ENCODE measurements at regions not wholly inside any gene's neighbourhood (a gene's known extent, or its start where the extent isn't known, plus 50 kb on each side); places are given as distances from the start of the nearest gene placed in this dataset.
A peak's percentile ranks its signal among the peaks of the same experiment; 100 is the strongest.

DNA sequence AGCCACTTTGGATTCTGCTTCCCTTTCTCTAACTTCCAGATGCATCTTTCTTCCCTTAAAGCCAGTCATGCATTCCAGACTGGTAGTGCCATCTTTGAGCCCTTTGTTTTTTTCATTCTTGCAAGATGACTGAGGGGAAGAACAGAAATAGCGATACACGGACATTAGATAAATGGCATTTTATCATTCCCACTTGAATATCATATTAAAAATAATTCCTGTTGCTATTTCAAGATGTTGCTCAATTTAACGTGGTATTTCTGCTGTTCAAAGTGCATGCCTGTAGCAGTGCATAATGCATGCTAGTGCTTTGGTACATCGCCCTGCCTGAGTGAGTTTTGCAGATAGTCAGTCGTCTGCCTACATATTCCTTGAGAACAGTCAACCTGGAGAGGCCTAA lies 140.6 kb upstream of the FRY start:
- H3K27me3 ChIP-seq (ENCODE audit: control insufficient read depth, insufficient read depth, low read length), result no peaks in the 10 kb centered on the region
- H3K36me3 ChIP-seq (ENCODE audit: control insufficient read depth, insufficient read depth, low read length), result no peaks in the 10 kb centered on the region
- no peak overlapping the region for H3K4me3 ChIP-seq (ENCODE audit: low read depth, low read length)
- DNase-seq (ENCODE audit: low read depth), result no peak
- POLR2A ChIA-PET, result no interaction called here
- TF ChIP-seq, protein P1, sequence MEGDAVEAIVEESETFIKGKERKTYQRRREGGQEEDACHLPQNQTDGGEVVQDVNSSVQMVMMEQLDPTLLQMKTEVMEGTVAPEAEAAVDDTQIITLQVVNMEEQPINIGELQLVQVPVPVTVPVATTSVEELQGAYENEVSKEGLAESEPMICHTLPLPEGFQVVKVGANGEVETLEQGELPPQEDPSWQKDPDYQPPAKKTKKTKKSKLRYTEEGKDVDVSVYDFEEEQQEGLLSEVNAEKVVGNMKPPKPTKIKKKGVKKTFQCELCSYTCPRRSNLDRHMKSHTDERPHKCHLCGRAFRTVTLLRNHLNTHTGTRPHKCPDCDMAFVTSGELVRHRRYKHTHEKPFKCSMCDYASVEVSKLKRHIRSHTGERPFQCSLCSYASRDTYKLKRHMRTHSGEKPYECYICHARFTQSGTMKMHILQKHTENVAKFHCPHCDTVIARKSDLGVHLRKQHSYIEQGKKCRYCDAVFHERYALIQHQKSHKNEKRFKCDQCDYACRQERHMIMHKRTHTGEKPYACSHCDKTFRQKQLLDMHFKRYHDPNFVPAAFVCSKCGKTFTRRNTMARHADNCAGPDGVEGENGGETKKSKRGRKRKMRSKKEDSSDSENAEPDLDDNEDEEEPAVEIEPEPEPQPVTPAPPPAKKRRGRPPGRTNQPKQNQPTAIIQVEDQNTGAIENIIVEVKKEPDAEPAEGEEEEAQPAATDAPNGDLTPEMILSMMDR (IDR thresholded peaks at IDR 0.05; ENCODE audit: insufficient read depth, low read depth, low read length), result no peak
- CTCF ChIA-PET, result no interaction called here

DNA sequence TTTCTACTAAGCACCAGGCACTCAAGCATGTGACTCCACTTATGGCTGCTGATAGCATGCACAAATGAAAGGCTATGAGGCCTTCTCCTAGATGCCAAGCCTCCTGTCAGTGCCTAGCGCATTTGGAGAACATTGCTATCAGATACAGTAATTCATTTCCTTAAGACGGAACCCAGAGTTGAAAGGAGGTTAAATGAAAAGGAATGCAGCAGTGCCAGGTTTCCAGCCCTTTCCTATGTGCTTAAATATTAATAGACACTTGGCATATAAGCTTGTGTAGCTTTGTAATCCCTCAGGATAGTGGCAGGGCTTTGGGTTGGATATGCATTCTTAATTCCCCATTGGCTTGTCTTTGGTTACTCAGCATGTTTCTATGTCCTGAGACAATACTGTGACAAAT lies 140.1 kb upstream of the FRY start:
- H3K4me3 ChIP-seq (ENCODE audit: low read depth, low read length), result no peak overlapping the region
- ChIA-PET CTCF (no interaction called here), POLR2A (no interaction called here)
- no peaks in the 10 kb centered on the region for H3K27me3 ChIP-seq (ENCODE audit: control insufficient read depth, insufficient read depth, low read length)
- H3K36me3 ChIP-seq (ENCODE audit: control insufficient read depth, insufficient read depth, low read length), result no peaks in the 10 kb centered on the region
- DNase-seq (ENCODE audit: low read depth), result no peak
- TF ChIP-seq, protein P1 (IDR thresholded peaks at IDR 0.05; ENCODE audit: insufficient read depth, low read depth, low read length), result no peak

- H3K4me3 ChIP-seq (ENCODE audit: low read depth, low read length), result no peak overlapping the region
Observed at GRCh38 chr13:31894931-31895330, 136.6 kb upstream of the FRY start.

GRCh38 chr13:31895691-31896090 lies 135.9 kb upstream of the FRY start:
- ChIA-PET CTCF (interaction anchor here (1.5 to 2.1 kb wide), 2 partner anchors 13 to 685 kb away, joined by 3 to 12 read pairs; no protein-coding TSS in a partner anchor), POLR2A (interaction anchor here (0.9 kb wide), 1 partner anchor 8 kb away, joined by 5 read pairs; no protein-coding TSS in a partner anchor)
- TF ChIP-seq, protein P1 (IDR thresholded peaks at IDR 0.05; ENCODE audit: insufficient read depth, low read depth, low read length), result no peak
- Histone ChIP-seq H3K27me3 (ENCODE audit: control insufficient read depth, insufficient read depth, low read length) (no peaks in the 10 kb centered on the region), H3K36me3 (ENCODE audit: control insufficient read depth, insufficient read depth, low read length) (no peaks in the 10 kb centered on the region), H3K4me3 (ENCODE audit: low read depth, low read length) (no peak overlapping the region)
- DNase-seq (ENCODE audit: low read depth), result no peak

More at GRCh38 chr13:31894931-31895330, 136.6 kb upstream of the FRY start:
- ChIA-PET CTCF (interaction anchor here (1.5 kb wide), 1 partner anchor 686 kb away, joined by 3 read pairs; no protein-coding TSS in a partner anchor), POLR2A (no interaction called here)
- Histone ChIP-seq H3K36me3 (ENCODE audit: control insufficient read depth, insufficient read depth, low read length) (no peaks in the 10 kb centered on the region), H3K27me3 (ENCODE audit: control insufficient read depth, insufficient read depth, low read length) (no peaks in the 10 kb centered on the region)
- TF ChIP-seq, protein P1 (IDR thresholded peaks at IDR 0.05; ENCODE audit: insufficient read depth, low read depth, low read length), result no peak
- no peak for DNase-seq (ENCODE audit: low read depth)

DNA sequence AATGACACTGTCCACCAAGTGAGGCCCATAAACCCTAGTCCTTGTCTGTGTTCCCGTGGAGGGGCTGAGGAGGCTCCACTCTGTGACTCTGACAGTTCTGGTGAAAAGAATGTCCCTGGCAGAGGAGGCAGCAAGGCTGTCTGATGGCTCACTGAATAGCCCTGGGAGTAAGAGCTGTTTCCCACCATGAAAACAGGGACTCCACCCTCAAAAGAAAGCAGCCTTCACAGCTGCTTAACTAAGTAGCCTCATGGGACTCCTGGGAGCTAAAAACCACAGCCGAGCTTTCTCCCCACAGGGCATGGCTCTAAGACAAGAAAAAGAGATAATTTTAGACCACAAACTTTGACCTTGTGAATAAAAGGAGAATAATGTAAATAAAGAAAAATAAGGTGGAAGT lies 135.1 kb upstream of the FRY start:
- H3K27me3 ChIP-seq (ENCODE audit: control insufficient read depth, insufficient read depth, low read length), result no peaks in the 10 kb centered on the region
- ChIA-PET CTCF (interaction anchor here (0.7 to 2.1 kb wide), 4 partner anchors 9 to 685 kb away, joined by 3 to 12 read pairs (median 3); no protein-coding TSS in a partner anchor), POLR2A (interaction anchor here (0.5 to 0.9 kb wide), 2 partner anchors 9 to 114 kb away, joined by 3 to 5 read pairs; no protein-coding TSS in a partner anchor)
- no peak overlapping the region for H3K4me3 ChIP-seq (ENCODE audit: low read depth, low read length)
- no peaks in the 10 kb centered on the region for H3K36me3 ChIP-seq (ENCODE audit: control insufficient read depth, insufficient read depth, low read length)
- peak; percentile 84 for DNase-seq (ENCODE audit: low read depth)
- TF ChIP-seq, protein P1 (IDR thresholded peaks at IDR 0.05; ENCODE audit: insufficient read depth, low read depth, low read length), result no peak

Measured in BJ (cell line).